B cell (primary cell): ENCODE measurements at regions not wholly inside any gene's neighbourhood (a gene's known extent, or its start where the extent isn't known, plus 50 kb on each side); places are given as distances from the start of the nearest gene placed in this dataset.

Experiments used
- ATAC-seq: fragments of 200-7000 bp; cut with Tn5 transposase; one replicate; pipeline ENCODE4 v1.10.0; 2021; ENCODE audit warnings: low read depth, mild to moderate bottlenecking, moderate number of reproducible peaks, moderate library complexity
- CTCF ChIA-PET: fragments of 350-600 bp; sonication (Branson Sonifier 250); formaldehyde crosslinking; loops from one replicate; lab custom pipeline; 2021; ENCODE audit warnings: antibody characterized with exemption, inconsistent platforms; lab: Charles Lee
- POLR2A ChIA-PET: fragments of 350-600 bp; sonication (Branson Sonifier 250); formaldehyde crosslinking; loops from one replicate; lab custom pipeline; 2021; ENCODE audit warnings: antibody characterized with exemption; lab: Charles Lee
- DNase-seq: peaks from one replicate; pipeline ENCODE4 v3.0.0; 2013
- H2AFZ ChIP-seq: 2 replicates; pipeline ENCODE4 v1.6.1; 2012; ENCODE audit warnings: mild to moderate bottlenecking, low read depth, low read length; ENCODE audit not compliant: insufficient read depth, poor library complexity, severe bottlenecking
- H3K27ac ChIP-seq, 2 donors: 1 replicate in 1 of 2; 2 replicates in 1 of 2; pipeline ENCODE4 v1.5.1; 2012 to 2013; ENCODE audit warnings: low read length in 2 of 2, mild to moderate bottlenecking in 2 of 2, moderate library complexity in 1 of 2
- H3K27me3 ChIP-seq, 4 experiments: fragments of 200-600 bp in 1 of 4; sonication (generic) in 1 of 4; replicated peaks in 1 of 4; 1 replicate in 2 of 4; 2 replicates in 2 of 4; pipeline versions ENCODE4 v1.6.1 to v1.7.0; 2013 to 2016; ENCODE audit warnings: low read length in 3 of 4, mild to moderate bottlenecking in 2 of 4, mixed read lengths in 1 of 4, moderate library complexity in 1 of 4; ENCODE audit not compliant: insufficient read depth in 4 of 4, control insufficient read depth in 3 of 4; ENCODE audit errors: control extremely low read depth in 1 of 4
- H3K36me3 ChIP-seq, 2 experiments: replicated peaks in 1 of 2; 1 replicate in 1 of 2; 2 replicates in 1 of 2; pipeline versions ENCODE4 v1.6.1 to v1.7.1; 2013; ENCODE audit warnings: low read length in 1 of 2; ENCODE audit not compliant: insufficient read depth in 2 of 2, control insufficient read depth in 1 of 2; ENCODE audit errors: control extremely low read depth in 1 of 2, extremely low read depth in 1 of 2
- H3K4me1 ChIP-seq, 2 donors: fragments of 200-600 bp in 1 of 2; sonication (generic) in 1 of 2; 1 replicate in 1 of 2; 2 replicates in 1 of 2; pipeline versions ENCODE4 v1.5.1 to v1.6.1; 2013 to 2017; ENCODE audit warnings: low read length in 2 of 2; ENCODE audit not compliant: control insufficient read depth in 2 of 2, insufficient read depth in 2 of 2
- H3K4me2 ChIP-seq: replicated peaks from 2 replicates; pipeline ENCODE3; 2012; ENCODE audit warnings: mild to moderate bottlenecking, low read depth, low read length; ENCODE audit not compliant: poor library complexity, severe bottlenecking
- H3K4me3 ChIP-seq, 5 experiments: fragments of 200-600 bp in 1 of 5; sonication (generic) in 1 of 5; 1 replicate in 3 of 5; 2 replicates in 2 of 5; pipeline versions ENCODE4 v1.5.1 to v1.7.0; 2011 to 2016; ENCODE audit warnings: low read length in 4 of 5, mild to moderate bottlenecking in 4 of 5, low read depth in 2 of 5, control low read depth in 1 of 5, moderate library complexity in 1 of 5; ENCODE audit not compliant: insufficient read depth in 1 of 5; ENCODE audit errors: control extremely low read depth in 1 of 5, extremely low read depth in 1 of 5
- H3K79me2 ChIP-seq: fragments of 200-600 bp; sonication (generic); one replicate; pipeline ENCODE4 v1.6.0; 2016; ENCODE audit warnings: low read length; ENCODE audit not compliant: control insufficient read depth, insufficient read depth
- H3K9ac ChIP-seq: fragments of 200-600 bp; sonication (generic); 2 replicates; pipeline ENCODE4 v1.6.1; 2017; ENCODE audit warnings: mild to moderate bottlenecking, low read length, moderate library complexity
- H3K9me3 ChIP-seq, 3 donors: one replicate each; pipeline versions ENCODE4 v1.6.1 to v1.7.1; 2013; ENCODE audit warnings: low read length in 2 of 3; ENCODE audit not compliant: control insufficient read depth in 2 of 3, insufficient read depth in 1 of 3; ENCODE audit errors: control extremely low read depth in 1 of 3
- H4K20me1 ChIP-seq: 2 replicates; pipeline ENCODE4 v1.6.0; 2012; ENCODE audit warnings: mild to moderate bottlenecking, low read length; ENCODE audit not compliant: insufficient read depth, control insufficient read depth, poor library complexity, severe bottlenecking
- H3K27ac Mint-ChIP-seq: one replicate; pipeline ENCODE4 v1.8.0; 2021; ENCODE audit warnings: mixed read lengths
- H3K27me3 Mint-ChIP-seq: one replicate; pipeline ENCODE4 v1.8.0; 2021; ENCODE audit warnings: mixed read lengths
- H3K4me1 Mint-ChIP-seq: one replicate; pipeline ENCODE4 v1.8.0; 2021; ENCODE audit warnings: mixed read lengths
- H3K4me3 Mint-ChIP-seq: one replicate; pipeline ENCODE4 v1.8.0; 2021; ENCODE audit warnings: mixed read lengths
- H3K9me3 Mint-ChIP-seq: one replicate; pipeline ENCODE4 v1.8.0; 2022; ENCODE audit warnings: mixed read lengths; ENCODE audit not compliant: insufficient read depth
- EZH2 ChIP-seq: IDR thresholded peaks from 2 replicates; pipeline ENCODE4 v1.6.1; 2012; ENCODE audit warnings: borderline replicate concordance, low read depth, mild to moderate bottlenecking, moderate library complexity, low read length; ENCODE audit not compliant: insufficient read depth, poor library complexity, severe bottlenecking
- WGBS: methylation state at CpG from one replicate; pipeline ENCODE4 v1.1.5; 2013; ENCODE audit warnings: missing lambda C conversion rate; ENCODE audit not compliant: insufficient coverage; 5-methylcytosine and 5-hydroxymethylcytosine counted together
- intact Hi-C: fragments of 100-400 bp; cut with micrococcal nuclease; formaldehyde crosslinking; loops from one replicate; pipeline ENCODE4 v1.10.0; 2022
- TF ChIP-seq, protein P1 (sequence below): fragments of 200-600 bp; IDR thresholded peaks from one replicate; pipeline ENCODE4 v1.8.0; 2022; ENCODE audit warnings: antibody characterized with exemption, mild to moderate bottlenecking

DNA sequence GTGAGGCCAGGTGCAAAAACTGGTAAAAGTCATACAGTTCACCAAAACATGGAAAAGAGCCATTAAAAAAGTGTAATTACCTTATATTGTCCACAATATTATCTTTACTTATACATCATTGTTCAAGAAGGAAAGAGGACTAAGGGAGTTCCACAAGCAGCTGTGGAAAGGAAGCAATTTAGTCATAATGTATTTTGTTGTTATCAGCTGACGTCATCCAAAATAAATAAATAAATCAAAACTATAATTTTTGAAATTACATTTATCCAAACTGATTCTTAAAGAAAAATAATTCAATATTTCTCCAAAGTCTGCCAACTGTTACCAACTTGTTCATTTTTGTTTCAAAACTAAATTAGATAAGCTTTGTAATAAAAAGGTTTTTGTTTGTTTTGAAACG lies 256.1 kb upstream of the CNTNAP5 start:
- Mint-ChIP-seq H3K9me3 (peaks cover 5% of the 10 kb centered on the region), H3K4me3 (no peak overlapping the region), H3K4me1 (no peaks in the 10 kb centered on the region), H3K27me3 (no peaks in the 10 kb centered on the region), H3K27ac (no peak overlapping the region)
- TF ChIP-seq EZH2, result no peak
- TF ChIP-seq, protein P1, sequence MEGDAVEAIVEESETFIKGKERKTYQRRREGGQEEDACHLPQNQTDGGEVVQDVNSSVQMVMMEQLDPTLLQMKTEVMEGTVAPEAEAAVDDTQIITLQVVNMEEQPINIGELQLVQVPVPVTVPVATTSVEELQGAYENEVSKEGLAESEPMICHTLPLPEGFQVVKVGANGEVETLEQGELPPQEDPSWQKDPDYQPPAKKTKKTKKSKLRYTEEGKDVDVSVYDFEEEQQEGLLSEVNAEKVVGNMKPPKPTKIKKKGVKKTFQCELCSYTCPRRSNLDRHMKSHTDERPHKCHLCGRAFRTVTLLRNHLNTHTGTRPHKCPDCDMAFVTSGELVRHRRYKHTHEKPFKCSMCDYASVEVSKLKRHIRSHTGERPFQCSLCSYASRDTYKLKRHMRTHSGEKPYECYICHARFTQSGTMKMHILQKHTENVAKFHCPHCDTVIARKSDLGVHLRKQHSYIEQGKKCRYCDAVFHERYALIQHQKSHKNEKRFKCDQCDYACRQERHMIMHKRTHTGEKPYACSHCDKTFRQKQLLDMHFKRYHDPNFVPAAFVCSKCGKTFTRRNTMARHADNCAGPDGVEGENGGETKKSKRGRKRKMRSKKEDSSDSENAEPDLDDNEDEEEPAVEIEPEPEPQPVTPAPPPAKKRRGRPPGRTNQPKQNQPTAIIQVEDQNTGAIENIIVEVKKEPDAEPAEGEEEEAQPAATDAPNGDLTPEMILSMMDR, result no peak
- no peak overlapping the region for H2AFZ ChIP-seq
- H3K4me2 ChIP-seq, result no peak overlapping the region
- intact Hi-C loops, result no loop called here
- no peaks in the 10 kb centered on the region for H3K27me3 ChIP-seq
- 100% methylated on average over 1 of the region's 2 CpGs for WGBS
- ATAC-seq, result no peak
- H3K9me3 ChIP-seq, result peaks cover 0 to 3% (median 0%) of the 10 kb centered on the region in 3 donors
- ChIA-PET POLR2A (no interaction called here), CTCF (no interaction called here)
- no peaks in the 10 kb centered on the region for H3K4me1 ChIP-seq
- H3K27ac ChIP-seq, result no peak overlapping the region
- H3K9ac ChIP-seq, result no peak overlapping the region
- H3K36me3 ChIP-seq, result no peaks in the 10 kb centered on the region
- no peak overlapping the region for H3K4me3 ChIP-seq
- DNase-seq, result no peak
- H3K79me2 ChIP-seq, result no peaks in the 10 kb centered on the region
- no peaks in the 10 kb centered on the region for H4K20me1 ChIP-seq

DNA sequence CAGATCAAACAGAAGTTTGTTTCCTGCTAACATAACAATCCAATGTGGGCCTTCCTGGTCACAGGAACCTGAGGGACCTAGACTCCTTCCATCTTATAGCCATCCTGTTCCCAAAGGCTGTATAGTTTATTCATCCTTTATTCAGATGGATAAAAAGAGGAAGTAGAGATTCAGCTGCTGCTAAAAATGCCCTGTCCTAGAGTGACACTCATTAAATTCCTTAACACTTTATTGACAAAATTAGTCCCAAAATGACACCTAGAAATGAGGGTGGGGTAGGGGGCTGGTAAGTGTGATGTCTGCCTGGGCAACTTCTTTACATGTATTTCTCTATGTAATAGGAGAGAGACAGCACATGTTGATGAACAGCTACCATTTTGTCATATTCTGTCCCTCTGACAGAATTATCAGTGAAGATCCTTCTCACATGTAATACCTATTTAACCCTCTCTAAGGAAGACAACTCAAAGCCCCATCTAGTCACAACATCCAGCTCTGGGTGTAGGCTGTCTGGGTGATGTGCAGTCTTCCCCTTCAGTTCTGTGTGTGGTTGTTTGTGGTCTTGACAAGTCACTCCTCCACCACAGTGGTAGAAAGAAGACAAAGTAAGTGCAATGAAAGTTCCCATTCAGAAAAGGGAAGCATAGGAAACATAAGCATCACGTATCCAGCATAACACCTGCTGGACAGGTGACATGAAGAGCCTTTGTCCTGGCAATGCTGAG lies 253.9 kb upstream of the CNTNAP5 start:
- Histone ChIP-seq H4K20me1 (no peaks in the 10 kb centered on the region), H3K27me3 (no peaks in the 10 kb centered on the region), H3K79me2 (no peaks in the 10 kb centered on the region), H3K4me1 (no peaks in the 10 kb centered on the region), H3K4me2 (no peak overlapping the region), H3K9ac (no peak overlapping the region), H3K36me3 (no peaks in the 10 kb centered on the region), H2AFZ (no peak overlapping the region), H3K9me3 (peaks cover 0 to 3% (median 0%) of the 10 kb centered on the region in 3 donors), H3K4me3 (no peak overlapping the region), H3K27ac (no peak overlapping the region)
- H3K4me3 Mint-ChIP-seq, result no peak overlapping the region
- intact Hi-C loops, result no loop called here
- no peak for TF ChIP-seq EZH2
- TF ChIP-seq, protein P1, result no peak
- peaks cover 6% of the 10 kb centered on the region for H3K9me3 Mint-ChIP-seq
- ATAC-seq (no peak), DNase-seq (no peak)
- ChIA-PET POLR2A (no interaction called here), CTCF (no interaction called here)
- H3K27ac Mint-ChIP-seq, result no peak overlapping the region
- H3K27me3 Mint-ChIP-seq, result no peaks in the 10 kb centered on the region
- H3K4me1 Mint-ChIP-seq, result no peaks in the 10 kb centered on the region
- 0% methylated on average over 1 of the region's 1 CpG for WGBS
